IPS-NIHi11 (cell line): ENCODE measurements at regions not wholly inside any gene's neighbourhood (a gene's known extent, or its start where the extent isn't known, plus 50 kb on each side); places are given as distances from the start of the nearest gene placed in this dataset.
"Not testable (repeated sequence)": the region's sequence is repeated elsewhere in the genome, so short reads cannot be mapped to it uniquely, and the experiment has no call there.

Source experiments
- DNase-seq: peaks from one replicate; pipeline ENCODE4 v3.0.0; 2012; ENCODE audit warnings: mixed read lengths, low spot score

DNA sequence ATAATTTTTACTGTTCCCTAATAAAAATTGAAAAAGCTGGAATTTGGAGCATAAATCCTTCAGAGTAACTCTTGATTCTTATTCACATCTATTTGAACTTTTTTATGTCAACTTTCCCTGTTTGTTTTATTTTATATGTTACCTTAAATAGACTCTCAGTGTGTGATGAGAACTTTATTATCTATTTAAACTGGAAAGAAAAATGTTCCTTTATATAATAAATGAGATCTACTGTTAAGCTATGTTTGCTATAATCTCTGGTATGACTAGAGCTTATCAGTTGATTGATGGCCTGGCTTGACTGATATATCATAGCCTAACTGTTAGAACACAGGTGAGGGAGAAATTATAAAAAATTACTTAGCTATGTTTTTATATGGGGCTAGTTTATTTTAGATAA is 330.6 kb upstream of the EPHA6 start:
- DNase-seq, result no peak

GRCh38 chr3:96488708-96489107 is 325.7 kb upstream of the EPHA6 start:
- no peak for DNase-seq

- DNase-seq, result no peak
These were observed 323.4 kb upstream of the EPHA6 start for GRCh38 chr3:96491023-96491422.

- no peak for DNase-seq
These were observed 322.5 kb upstream of the EPHA6 start for GRCh38 chr3:96491868-96492267.

DNA sequence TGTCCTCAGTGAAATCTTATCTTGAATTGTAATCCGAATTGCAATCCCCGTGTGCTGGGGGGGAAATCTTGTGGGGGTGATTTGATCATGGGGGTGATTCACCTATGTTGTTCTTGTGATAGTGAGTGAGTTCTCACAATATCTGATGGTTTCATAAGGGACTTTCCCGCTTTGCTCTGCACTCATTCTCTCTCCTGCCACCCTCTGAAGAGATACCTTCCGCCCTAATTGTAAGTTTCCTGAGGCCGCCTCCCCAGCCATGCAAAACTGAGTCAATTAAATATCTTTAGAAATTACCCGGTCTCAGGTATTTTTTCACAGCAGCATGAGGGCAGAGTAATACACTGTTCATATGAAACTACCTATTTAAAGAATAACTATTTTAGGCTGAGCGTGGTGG is 304.1 kb upstream of the EPHA6 start:
- DNase-seq, result no peak

DNA sequence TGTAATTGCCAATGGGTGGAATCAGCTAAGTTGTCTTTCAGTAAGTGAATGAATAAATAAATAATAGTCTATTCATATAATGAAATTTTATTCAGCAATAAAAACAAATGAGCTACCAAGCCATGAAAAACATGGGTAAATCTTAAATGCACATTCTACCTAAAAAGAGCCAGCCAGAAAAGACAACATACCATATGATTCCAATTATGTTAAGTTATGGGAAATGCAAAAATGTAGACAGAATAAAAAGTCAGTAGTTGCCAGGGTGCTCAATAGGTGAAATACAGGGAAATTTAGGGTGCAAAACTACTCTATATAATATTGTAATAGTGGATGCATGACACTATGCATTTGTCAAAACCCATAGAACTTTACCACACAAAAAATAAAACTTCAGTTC is 277.2 kb upstream of the EPHA6 start:
- no peak for DNase-seq

GRCh38 chr3:96538186-96538585 is 276.2 kb upstream of the EPHA6 start:
- no peak for DNase-seq

- no peak for DNase-seq
These were observed 266.3 kb upstream of the EPHA6 start for GRCh38 chr3:96548073-96548472.

DNA sequence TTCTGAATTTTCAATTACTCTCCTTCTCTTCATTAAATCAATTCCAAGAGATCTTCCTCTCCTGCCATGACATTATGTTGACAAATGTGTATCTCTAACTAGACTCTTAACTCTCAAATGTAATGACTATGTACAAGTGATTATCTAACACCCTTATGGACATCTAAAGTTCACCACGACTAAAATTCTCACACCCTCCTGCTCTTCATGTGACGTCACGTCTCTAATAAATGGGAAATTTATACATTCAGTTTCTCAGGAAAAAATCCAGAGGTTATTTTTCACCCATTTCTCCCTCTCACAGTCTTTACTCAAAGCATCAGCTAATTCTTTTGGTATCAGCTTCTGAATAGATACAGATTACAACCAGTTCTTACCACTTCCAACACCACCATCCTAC is 237.5 kb upstream of the EPHA6 start:
- DNase-seq, result no peak

- DNase-seq, result no peak
These were observed 230.3 kb upstream of the EPHA6 start for GRCh38 chr3:96584066-96584465.

DNA sequence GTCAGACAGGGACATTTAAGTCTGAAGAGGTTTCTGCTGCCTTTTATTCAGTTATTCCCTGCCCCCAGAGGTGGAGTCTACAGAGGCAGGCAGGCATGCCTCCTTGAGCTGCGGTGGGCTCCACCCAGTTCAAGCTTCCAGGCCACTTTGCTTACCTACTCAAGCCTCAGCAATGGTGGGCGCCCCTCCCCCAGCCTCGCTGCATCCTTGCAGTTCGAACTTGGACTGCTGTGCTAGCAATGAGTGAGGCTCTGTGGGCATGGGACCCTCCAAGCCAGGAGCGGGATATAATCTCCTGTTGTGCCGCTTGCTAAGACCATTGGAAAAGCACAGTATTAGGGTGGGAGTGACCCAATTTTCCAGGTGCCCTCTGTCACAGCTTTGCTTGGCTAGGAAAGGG is 207.5 kb upstream of the EPHA6 start:
- DNase-seq, result not testable (repeated sequence)

- DNase-seq, result no peak
These were observed 194.9 kb upstream of the EPHA6 start for GRCh38 chr3:96619475-96619874.

DNA sequence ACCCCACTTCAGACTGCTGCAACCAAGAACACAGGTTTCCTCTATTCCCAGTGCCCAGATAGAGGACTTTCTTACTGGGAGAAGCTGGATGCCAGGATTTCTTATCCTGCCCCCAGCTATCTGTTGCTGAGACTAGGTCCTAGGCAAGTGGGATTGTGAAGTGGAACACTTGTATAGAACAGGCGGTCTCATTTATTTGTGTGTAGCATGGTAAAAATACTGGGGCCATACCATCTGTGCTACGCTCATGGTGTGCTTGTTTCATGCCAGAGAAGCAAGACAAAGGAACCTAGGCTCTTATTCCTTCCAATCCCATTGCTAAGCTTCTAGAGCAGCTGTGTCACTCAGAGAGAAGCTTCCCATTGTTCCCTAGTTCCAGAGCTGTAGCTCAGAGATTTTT is 191.5 kb upstream of the EPHA6 start:
- DNase-seq, result no peak

- no peak for DNase-seq
These were observed 183.3 kb upstream of the EPHA6 start for GRCh38 chr3:96631050-96631449.

DNA sequence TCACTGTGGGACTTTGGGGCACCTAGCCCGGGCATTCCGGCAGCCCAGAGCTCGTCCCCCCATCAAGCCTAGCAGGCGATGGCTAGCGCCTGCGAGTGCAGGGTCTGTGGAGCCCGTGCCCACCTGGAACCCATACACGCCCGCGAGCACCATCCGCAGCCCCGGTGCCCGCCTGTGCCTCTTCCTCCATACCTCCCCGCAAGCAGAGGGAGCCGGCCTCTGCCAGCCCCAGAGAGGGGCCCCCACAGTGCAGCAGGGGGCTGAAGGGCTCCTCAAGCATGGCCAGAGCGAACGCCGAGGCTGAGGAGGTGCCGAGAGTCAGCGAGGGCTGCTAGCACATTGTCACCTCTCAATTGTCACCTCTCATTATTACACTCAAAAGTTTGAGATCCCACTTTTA is 167.8 kb upstream of the EPHA6 start:
- DNase-seq, result no peak

GRCh38 chr3:96657710-96658109 is 156.7 kb upstream of the EPHA6 start:
- no peak for DNase-seq

DNA sequence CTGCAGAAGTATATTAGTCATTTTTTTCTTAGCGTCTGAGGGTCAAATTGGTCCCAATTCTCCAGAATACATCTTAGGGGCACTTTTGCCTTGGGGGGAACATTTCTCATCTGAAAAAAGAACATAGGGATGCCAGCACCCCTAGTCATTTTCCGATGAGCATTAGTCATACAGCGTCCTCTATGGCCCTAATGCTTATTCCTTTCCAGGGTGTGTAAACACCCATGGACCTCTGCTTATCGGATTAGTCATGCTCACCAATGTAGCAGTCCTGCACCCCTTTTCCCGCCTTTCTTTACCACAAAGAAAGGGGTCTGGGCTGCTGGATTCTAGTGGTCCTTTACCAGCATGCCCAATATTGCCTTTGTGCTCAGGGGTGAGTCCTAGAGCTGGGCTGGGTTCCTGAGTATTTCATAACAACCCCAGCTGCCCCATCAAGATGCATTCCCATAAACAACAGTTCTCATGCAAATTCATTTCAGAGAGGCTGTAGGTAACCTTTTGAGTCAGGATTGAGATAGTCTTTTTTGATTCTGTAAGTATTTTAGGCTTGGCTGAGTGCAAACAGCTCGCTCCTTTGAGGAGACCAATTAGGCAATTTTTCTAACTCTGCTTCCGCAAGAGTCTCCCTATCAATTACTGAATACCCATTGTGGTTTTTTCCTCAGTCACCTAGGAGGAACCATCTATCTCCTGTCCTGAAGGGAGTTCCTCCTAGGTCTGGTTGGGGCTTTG is 142.4 kb upstream of the EPHA6 start:
- not testable (repeated sequence) for DNase-seq

DNA sequence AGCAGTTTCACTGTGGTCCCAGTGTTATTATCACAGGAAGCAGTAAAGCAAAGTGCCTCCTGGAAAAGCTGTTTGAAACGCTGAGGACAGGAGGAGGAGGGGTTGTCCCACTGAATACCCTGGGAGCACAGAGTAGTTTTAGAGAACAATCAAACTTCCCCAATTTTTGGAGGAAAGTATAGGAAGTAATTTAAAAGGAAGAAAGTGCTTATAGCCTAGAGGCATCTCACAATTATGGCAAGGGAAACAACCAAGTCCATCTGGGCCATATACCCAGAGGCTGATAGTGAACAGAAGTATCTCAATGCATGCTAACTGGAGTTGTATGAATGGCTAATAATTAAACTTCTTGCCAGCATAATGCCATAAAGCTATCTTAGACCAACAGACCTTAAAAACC is 137.2 kb upstream of the EPHA6 start:
- no peak for DNase-seq

DNA sequence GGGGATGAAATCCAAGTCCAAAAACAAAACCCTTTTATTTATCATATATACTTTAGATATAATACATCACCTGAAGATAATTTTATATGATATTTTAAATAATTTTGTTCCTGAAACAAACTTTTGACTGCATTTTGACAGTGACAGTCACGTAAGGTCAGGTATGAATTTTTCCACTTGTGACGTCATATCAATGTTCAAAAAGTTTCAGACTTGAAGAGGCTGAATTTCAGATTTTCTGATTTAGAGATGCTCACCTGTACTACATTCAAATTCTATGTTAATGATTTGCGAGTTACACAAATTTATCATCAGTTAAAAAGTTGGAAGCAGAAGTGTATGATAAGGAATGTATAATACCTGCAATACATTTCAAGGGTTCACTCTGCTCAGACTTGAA is 136.1 kb upstream of the EPHA6 start:
- no peak for DNase-seq

- peak; percentile 41 for DNase-seq
These were observed 113.8 kb upstream of the EPHA6 start for GRCh38 chr3:96700322-96701315.

GRCh38 chr3:96705895-96706294 is 108.5 kb upstream of the EPHA6 start:
- DNase-seq, result no peak

GRCh38 chr3:96706509-96706908 is 107.9 kb upstream of the EPHA6 start:
- no peak for DNase-seq

GRCh38 chr3:96711816-96712215 is 102.6 kb upstream of the EPHA6 start:
- DNase-seq, result no peak
